NCI-H2227 treated with DMSO at 0.1 percent for 48 hours (cell line): ENCODE measurements at regions not wholly inside any gene's neighbourhood (a gene's known extent, or its start where the extent isn't known, plus 50 kb on each side); places are given as distances from the start of the nearest gene placed in this dataset.
"Not testable (repeated sequence)": the region's sequence is repeated elsewhere in the genome, so short reads cannot be mapped to it uniquely, and the experiment has no call there.

ENCODE experiments used
- DNase-seq: peaks from one replicate; lab custom pipeline; 2025; lab: John Stamatoyannopoulos, UW

DNA sequence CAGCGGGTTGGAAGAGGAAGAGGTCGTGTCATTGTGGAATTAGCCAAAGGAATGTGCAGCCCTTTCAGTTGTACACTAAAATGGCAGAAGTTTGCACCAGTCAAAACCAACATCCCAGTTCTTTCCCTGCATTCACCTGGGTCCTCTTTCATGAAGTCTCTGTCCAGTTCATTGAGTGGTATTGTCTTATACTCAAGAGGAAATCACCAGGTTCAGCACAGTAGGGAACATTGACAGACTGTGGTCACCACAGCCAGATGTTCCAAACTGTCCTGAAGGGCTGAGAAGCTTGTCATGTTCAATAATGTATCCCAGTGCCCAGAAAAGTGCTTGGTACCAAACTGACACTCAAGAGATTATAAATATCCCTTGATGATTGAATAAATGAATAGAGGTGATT lies 131.6 kb downstream of the GLUL start:
- DNase-seq, result no peak

GRCh38 chr1:182259229-182259872 lies 132.2 kb downstream of the GLUL start:
- DNase-seq, result no peak

- no peak for DNase-seq
Measured at GRCh38 chr1:182257369-182258063, 134.1 kb downstream of the GLUL start.

GRCh38 chr1:182256931-182257330 lies 134.7 kb downstream of the GLUL start:
- DNase-seq, result no peak

DNA sequence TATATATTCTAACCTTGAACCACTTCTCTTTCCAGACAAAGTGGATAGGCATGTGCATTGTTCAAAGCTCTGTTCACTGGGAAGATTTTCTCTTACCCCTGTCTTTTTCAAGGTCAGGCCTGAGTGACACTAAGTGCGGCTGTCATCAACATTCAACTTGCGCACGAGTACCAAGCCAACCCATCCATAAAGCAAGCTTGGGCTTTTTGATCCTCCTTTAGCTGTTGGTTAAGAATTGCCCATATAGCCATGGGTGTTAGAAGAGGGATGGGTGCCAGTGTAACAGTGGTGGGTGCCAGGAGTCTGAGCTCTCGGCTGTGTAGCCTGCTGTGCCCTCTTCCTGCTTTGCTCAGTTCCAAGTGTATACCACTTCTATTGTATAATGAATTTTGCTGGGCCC lies 136.1 kb downstream of the GLUL start:
- no peak for DNase-seq

GRCh38 chr1:182253319-182253860 lies 138.2 kb downstream of the GLUL start:
- no peak for DNase-seq

DNA sequence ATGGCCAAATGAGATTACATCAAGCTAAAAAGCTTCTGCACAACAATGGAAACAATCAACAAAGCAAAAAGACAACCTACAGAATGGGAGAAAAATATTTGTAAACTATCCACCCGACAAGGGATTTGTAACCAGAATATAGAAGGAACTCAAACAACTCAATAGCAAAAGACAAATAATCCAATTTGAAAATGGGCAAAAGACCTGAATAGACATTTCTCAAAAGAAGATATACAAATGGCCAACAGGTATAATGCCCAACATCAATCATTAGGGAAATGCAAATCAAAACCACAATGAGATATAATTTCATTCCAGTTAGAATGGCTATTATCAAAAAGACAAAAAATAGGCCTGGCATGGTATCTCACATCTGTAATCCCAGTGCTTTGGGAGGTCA lies 140.0 kb downstream of the GLUL start:
- DNase-seq, result no peak

DNA sequence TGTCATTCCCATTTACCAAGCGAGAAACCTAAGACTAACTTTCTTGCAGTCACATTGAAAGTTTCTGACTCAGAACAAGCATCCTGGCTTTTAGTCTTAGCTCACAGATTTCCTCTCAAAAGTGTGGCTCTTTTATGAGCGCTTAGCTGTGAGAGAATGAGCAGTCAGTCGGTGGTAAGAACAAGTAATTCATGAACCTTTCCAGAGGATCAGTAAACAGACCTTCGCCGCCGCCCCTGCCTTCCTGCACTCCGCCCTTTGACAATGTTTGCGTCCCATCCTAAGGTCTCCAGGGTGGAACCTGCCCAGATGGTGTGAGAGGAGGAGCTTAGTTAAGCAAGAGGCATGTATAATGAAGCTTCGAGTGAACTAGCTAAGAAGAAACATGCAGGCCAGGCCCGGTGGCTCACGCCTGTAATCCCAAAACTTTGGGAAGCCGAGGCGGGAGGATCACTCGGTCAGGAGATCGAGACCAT lies 142.4 kb downstream of the GLUL start:
- no peak for DNase-seq

GRCh38 chr1:182248721-182249120 lies 142.9 kb downstream of the GLUL start:
- DNase-seq, result no peak

- DNase-seq, result not testable (repeated sequence)
Measured at GRCh38 chr1:182247813-182248212, 143.8 kb downstream of the GLUL start.

GRCh38 chr1:182246783-182247182 lies 144.8 kb downstream of the GLUL start:
- DNase-seq, result no peak

DNA sequence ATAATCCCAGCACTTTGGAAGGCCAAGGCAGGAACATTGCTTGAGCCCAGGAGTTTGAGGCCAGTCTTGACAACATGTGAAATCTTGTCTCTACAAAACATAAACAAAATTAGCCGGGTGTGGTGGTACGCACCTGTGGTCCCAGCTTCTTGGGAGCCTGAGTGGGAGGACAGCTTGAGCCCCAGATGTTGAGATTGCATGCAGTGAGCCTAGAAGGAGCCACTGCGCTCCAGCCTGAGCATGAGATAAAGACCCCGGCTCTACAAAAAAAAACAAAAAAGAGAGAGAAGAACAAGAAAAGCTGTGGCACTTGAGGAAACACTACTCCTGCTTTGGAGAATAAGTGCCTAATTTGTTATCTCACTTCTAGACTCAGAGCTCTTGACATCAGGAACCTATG lies 146.6 kb downstream of the GLUL start:
- no peak for DNase-seq

DNA sequence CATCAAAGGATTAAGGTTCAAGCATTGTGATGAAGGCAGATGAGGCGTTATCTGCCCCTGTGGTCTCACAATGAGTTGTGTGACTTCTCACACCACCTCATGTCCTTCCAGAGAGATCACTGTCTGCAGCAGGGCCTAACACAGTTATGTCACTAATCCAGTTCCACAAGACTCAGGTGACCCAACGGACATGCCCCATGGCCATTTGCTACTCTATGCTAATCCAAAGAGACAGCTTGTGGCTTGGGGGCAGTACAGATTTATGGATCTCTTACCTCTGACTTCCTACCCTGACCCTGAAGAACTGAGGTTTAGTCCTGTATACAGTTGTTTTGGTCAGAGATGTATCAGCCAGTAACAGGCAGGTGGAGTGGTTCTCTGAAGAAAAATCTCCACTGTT lies 147.1 kb downstream of the GLUL start:
- DNase-seq, result no peak

DNA sequence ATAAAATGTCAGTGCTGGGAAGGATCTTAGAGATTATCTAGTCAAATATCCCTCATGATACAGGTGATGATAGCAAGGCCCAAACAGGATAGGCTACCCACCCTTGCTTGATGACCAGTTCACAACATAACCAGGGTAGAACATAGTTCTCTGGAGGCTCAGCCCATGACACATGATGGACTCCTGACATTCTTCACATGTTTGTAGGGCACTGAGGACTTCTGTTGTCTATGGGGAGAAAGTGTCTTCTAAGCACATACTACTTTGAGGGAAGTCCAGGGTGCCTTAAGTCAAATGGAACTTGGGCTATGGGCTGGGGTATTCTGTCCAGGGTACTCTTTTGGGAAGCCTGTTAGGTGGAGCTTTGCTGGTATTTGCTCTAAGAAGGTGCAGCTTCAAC lies 148.9 kb downstream of the GLUL start:
- no peak for DNase-seq

- no peak for DNase-seq
Measured at GRCh38 chr1:182240085-182240484, 151.5 kb downstream of the GLUL start.

DNA sequence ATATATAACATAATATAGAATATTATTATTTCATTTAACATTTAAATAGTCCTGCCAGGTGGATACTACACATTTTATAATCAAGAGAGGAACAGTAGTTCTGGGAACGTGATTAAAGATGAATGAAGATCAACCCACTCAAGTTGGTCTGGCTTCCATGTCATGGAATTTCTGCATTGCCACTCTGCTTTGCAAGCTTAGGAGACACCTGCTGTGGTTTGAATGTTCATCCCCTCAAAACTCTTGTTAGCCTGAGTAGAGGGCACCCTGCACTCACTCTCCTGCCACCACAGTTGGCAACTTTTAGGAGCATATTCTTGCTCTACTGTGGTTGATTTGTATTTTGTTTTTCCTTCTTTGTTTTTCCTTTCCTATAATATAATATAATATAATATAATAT lies 153.2 kb downstream of the GLUL start:
- no peak for DNase-seq

DNA sequence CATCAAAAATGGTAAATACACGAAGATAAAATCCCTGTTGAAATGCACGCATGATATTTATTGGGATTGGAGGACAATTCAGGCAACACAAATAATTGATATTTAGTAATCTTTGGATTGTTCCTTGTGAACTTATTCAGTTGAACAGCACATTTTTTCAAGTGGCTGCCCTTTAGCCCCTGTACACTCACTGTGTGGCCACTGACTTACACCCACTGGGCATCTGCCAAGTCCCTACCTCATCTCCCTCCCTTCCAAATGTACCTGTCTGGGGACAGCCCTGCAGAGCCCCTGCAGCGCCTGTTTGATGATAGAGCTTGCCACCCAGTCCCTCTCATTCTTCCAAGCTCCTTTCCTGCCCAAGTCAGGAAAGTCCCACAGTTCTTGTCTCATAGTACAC lies 154.3 kb downstream of the GLUL start:
- DNase-seq, result no peak

GRCh38 chr1:182236651-182237077 lies 154.9 kb downstream of the GLUL start:
- DNase-seq, result no peak

DNA sequence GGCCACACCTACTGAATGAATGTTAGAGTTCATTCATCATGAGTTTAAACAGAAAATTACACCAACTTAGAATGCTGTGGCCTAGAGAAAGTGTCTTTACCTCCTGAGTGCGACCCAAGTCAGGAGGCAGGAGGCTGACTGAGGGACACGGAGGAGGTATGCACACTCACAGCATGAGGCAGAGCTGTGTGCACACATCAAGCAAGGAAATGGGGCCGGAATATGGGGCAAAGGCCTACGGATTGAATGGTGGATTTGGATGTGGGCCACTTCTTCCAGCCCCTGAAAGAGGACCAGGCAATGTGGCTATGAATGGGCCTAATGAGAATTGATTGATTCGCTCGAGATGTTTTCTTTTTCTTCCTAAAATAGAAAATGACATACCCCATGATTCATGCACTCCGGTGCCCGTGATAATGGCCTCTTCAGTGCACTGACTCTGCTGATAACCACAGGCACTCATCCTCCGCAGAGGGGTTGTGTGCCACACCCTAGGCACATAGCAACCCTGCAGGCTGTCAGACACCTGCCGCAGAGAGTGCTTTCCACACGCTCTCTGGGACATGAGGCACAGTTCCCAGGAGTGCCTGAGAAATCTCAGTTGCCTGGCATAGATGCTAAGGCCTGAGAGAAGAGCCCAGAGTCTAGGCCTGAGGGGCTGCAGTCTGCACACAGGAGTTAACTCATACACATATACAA lies 155.5 kb downstream of the GLUL start:
- peak; percentile 56 for DNase-seq

DNA sequence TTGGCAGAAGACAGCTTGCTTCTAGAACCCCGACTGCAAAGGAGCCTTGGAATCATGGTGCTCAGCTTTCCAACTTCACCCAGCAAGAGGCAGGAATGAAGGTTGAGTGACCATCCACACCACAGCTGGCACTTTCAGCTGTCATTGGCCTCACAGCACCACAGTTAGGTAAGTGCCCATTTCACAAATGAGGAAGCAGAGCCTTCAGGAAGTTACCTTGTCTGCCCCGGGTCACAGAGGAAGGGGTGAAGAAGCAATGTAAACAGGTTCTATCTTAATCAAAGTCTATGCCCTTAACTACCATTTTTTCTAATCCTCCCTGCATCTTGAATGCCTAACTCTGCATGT lies 156.0 kb downstream of the GLUL start:
- no peak for DNase-seq

DNA sequence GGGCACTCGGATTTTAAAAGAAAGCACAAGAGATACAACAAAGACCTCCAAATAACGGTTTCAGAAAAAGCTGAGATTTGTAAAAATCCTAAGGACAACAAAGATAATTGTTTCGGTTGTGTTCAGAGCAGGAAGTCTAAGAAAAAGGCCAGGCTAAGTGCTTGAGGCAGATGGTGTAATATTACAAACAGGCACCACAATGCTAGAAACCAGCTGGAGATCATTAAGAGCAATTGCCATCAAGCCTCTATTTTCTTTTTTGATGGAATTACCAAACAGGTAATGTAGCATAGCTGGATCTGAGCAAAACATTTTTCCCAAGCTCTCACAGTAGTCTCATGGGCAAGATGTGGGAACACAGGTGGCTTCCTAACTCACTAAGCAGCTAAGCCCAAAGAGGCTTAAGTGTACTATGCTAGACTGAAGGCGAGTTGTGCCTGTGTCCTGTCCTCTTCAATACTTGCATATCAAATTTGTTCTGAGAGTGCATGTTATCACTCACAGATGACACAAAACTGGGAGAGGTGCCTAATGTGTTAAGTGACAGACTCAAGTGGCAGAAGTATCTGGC lies 161.6 kb downstream of the GLUL start:
- peak; percentile 67 for DNase-seq

- DNase-seq, result no peak
Measured at GRCh38 chr1:182229451-182229850, 162.1 kb downstream of the GLUL start.
